Pancreas (tissue), 10 donors: ENCODE measurements at regions not wholly inside any gene's neighbourhood (a gene's known extent, or its start where the extent isn't known, plus 50 kb on each side); places are given as distances from the start of the nearest gene placed in this dataset.

ENCODE experiments used
- ATAC-seq, 4 donors: fragments of 200-7000 bp; cut with Tn5 transposase; one replicate each; pipeline versions ENCODE4 v1.8.0 to v1.9.1; 2020; ENCODE audit warnings: mild to moderate bottlenecking in 4 of 4, moderate library complexity in 4 of 4
- DNase-seq, 6 donors: peaks; one replicate each; pipeline ENCODE4 v3.0.0-alpha.2; 2020
- FAIRE-seq: peaks from 2 replicates; lab custom pipeline; 2012; peaks lifted over from hg19 to GRCh38; lab: Jason Lieb, UNC
- H3K27ac ChIP-seq, 4 donors: fragments of 200-600 bp; sonication (generic); 1 replicate in 3 of 4; 2 replicates in 1 of 4; pipeline versions ENCODE4 v1.5.0 to v1.8.0; 2020
- H3K27me3 ChIP-seq, 4 donors: fragments of 200-600 bp; one replicate each; pipeline ENCODE4 v1.8.0; 2021
- H3K36me3 ChIP-seq, 3 donors: fragments of 200-600 bp; sonication (generic) in 1 of 3; one replicate each; pipeline versions ENCODE4 v1.5.0 to v1.8.0; 2020 to 2021
- H3K4me1 ChIP-seq, 3 donors: fragments of 200-600 bp; one replicate each; pipeline ENCODE4 v1.8.0; 2021
- H3K4me3 ChIP-seq, 4 donors: fragments of 200-600 bp; sonication (generic) in 2 of 4; one replicate each; pipeline versions ENCODE4 v1.5.0 to v1.8.0; 2020 to 2021
- H3K9me3 ChIP-seq, 4 donors: fragments of 200-600 bp; one replicate each; pipeline ENCODE4 v1.8.0; 2021
- CTCF ChIP-seq, 4 donors: fragments of 200-600 bp; sonication (generic) in 3 of 4; IDR thresholded peaks; one replicate each; pipeline versions ENCODE4 v1.5.0 to v1.8.0; 2021; ENCODE audit warnings: antibody characterized with exemption in 4 of 4
- WGBS, 2 donors: extraction: QIAGEN DNeasy Blood & Tissue Kit; methylation state at CpG; one replicate each; pipeline ENCODE4 v1.1.7; 2013; 5-methylcytosine and 5-hydroxymethylcytosine counted together
- intact Hi-C, 3 donors: fragments of 100-400 bp; cut with DNase I; formaldehyde crosslinking; loops; one replicate each; pipeline versions ENCODE4 v1.11.1 to v1.14.2; 2022
- donor health status: healthy with polysubstance abuse.
- donor health status: DM: no; HTN: no; CAD: no; lungs with moderate emphysema.
- donor health status: DM: no; HTN: no; CAD: no.
- donor health status: control.
- donor health status: control.
- donor health status: Bipolar disorder and iron deficiency.
- donor health status: DM: yes; HTN: yes; CAD: no.
- donor health status: DM: no; HTN: no; CAD: no.
- donor health status: DM: no; HTN: no; CAD: no.
- donor health status: DM: yes; HTN: yes; CAD: no.

GRCh38 chr5:117793963-117794362 is 1194.4 kb downstream of the DTWD2 start:
- WGBS, 2 donors: 68 to 77% methylated on average over 5 of the region's 5 CpGs
- no peaks in the 10 kb centered on the region for H3K36me3 ChIP-seq

DNA sequence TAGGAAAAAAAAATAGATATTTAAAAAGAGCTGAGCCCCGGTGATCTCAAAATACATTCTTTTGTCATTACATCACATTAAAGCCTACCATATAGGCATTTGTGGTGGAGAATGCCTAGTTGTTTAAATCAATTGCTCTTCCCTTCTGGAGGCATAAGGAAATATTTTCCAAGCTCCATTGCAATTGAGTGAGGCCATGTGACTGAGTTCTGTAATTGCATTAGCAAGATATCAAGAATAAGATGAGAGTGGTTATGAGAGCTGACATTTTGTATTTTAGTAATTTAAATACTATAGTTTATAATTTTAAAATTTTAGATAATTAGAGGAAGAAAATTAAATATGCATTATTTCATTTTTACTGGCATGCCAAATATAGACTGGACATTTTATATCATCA is 1195.9 kb downstream of the DTWD2 start:
- TF ChIP-seq CTCF (IDR thresholded peaks at IDR 0.05): no peak
- WGBS, 2 donors: 81 to 87% methylated on average over 1 of the region's 1 CpG
- intact Hi-C loops: no loop called here
- no peak for FAIRE-seq
- DNase-seq: no peak
- no peaks in the 10 kb centered on the region for H3K36me3 ChIP-seq
- no peaks in the 10 kb centered on the region for H3K4me1 ChIP-seq
- H3K27ac ChIP-seq: no peak overlapping the region
- H3K27me3 ChIP-seq: no peaks in the 10 kb centered on the region
- no peaks in the 10 kb centered on the region for H3K9me3 ChIP-seq
- ATAC-seq: no peak
- no peak overlapping the region for H3K4me3 ChIP-seq

More at GRCh38 chr5:117793963-117794362, 1194.4 kb downstream of the DTWD2 start:
- Histone ChIP-seq H3K4me1 (no peaks in the 10 kb centered on the region), H3K9me3 (no peaks in the 10 kb centered on the region), H3K4me3 (no peak overlapping the region), H3K27me3 (no peaks in the 10 kb centered on the region), H3K27ac (no peak overlapping the region)
- TF ChIP-seq CTCF (IDR thresholded peaks at IDR 0.05): no peak
- ATAC-seq (no peak), DNase-seq (no peak), FAIRE-seq (no peak)
- intact Hi-C loops: no loop called here

DNA sequence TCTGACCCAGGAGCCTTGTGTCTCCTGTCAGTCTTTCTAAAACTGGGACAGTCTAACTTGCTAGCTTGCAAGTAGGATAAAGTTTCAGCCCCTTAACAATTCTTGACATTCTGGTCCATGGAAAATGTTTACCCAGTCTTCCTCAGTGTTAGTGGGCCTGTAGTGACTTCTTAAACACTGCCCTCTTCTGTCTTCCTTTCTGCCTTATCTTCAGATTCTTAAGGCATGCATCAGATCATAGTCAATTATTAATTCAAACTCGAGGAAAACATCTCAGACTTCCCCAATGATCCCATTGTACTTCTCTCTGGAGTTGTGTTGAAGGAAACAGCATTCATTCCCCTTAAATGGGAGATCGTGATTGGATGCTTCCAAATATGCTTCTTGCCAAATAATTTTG is 1199.8 kb downstream of the DTWD2 start:
- WGBS, 2 donors: 10% methylated on average over 2 of the region's 2 CpGs
- ATAC-seq: no peak
- DNase-seq: no peak
- TF ChIP-seq CTCF (IDR thresholded peaks at IDR 0.05): no peak
- FAIRE-seq: no peak
- Histone ChIP-seq H3K9me3 (no peaks in the 10 kb centered on the region), H3K4me1 (no peaks in the 10 kb centered on the region), H3K27ac (no peak overlapping the region), H3K4me3 (no peak overlapping the region), H3K36me3 (no peaks in the 10 kb centered on the region), H3K27me3 (no peaks in the 10 kb centered on the region)
- intact Hi-C loops: loop anchor here in 1 of 3 donors (10.0 kb wide), 1 partner anchor 566 kb away; no protein-coding TSS in a partner anchor

DNA sequence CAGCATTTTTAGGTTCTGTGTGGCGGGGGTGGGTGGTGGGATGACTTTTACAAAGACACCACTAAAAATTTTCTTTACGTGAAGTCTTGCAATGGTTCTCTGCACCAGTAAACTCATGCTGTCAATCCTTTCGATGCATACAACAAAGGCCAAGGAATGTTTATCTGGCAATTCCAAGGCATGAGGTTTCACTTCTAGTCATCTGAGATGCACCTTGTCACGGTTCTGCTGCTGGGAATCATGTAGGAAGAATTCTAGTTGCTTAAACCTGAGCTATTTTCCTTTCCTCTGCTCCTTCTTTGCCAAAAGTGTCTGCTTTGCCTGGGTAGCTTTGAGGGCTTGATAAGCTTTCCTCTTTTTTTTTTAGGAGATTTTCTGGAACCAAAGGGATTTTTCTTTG is 1204.5 kb upstream of the SEMA6A start:
- Histone ChIP-seq H3K9me3 (no peaks in the 10 kb centered on the region), H3K4me1 (no peaks in the 10 kb centered on the region), H3K27ac (no peak overlapping the region), H3K27me3 (no peaks in the 10 kb centered on the region), H3K36me3 (no peaks in the 10 kb centered on the region), H3K4me3 (no peak overlapping the region)
- DNase-seq (no peak), ATAC-seq (no peak), FAIRE-seq (no peak)
- no peak for TF ChIP-seq CTCF (IDR thresholded peaks at IDR 0.05)
- intact Hi-C loops: no loop called here
- 72 to 86% methylated on average over 4 of the region's 4 CpGs for WGBS, 2 donors

DNA sequence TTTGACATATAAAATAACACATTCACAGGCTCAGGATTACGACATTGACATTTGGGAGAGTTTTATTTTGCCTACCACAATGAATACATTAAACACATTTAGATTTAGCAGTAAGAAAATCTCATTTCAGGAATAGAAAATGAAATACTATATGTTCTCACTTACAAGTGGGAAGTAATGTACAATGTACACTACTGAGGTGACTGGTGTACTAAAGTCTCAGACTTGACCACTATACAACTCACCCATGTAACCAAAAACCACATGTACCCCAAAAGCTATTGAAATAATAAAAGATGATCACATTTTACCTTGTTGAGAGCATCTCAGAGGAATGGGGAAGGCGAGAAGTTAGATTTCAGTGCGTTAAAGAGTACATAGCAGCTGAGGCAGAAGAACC is 1202.4 kb upstream of the SEMA6A start:
- Histone ChIP-seq H3K36me3 (no peaks in the 10 kb centered on the region), H3K9me3 (no peaks in the 10 kb centered on the region), H3K4me1 (no peaks in the 10 kb centered on the region), H3K4me3 (no peak overlapping the region), H3K27me3 (no peaks in the 10 kb centered on the region), H3K27ac (no peak overlapping the region)
- WGBS, 2 donors: 58 to 86% methylated on average over 3 of the region's 3 CpGs
- FAIRE-seq: no peak
- TF ChIP-seq CTCF (IDR thresholded peaks at IDR 0.05): no peak
- ATAC-seq: no peak
- intact Hi-C loops: no loop called here
- DNase-seq: no peak
